ENCODE measurements at regions not wholly inside any gene's neighbourhood (a gene's known extent, or its start where the extent isn't known, plus 50 kb on each side); places are given as distances from the start of the nearest gene placed in this dataset.

DNA sequence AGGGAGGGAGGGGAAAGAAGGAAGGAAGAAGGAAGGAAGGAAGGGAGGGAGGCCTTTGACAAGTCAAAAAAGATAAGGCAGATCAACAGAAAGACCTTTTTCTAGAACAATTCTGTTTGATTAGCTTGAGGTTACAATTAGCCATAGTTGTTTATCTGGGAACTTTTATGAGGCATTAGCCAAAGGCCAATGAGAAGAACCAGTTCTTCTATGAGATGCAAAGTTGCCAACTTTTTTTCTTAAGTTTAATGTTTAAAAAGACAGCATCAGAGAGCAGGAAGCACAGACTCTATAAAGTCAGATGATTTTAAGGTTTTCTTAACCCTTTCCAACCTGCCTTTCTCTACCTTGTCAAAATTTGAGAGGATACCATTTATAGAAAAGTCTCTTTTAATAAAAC is 301.3 kb upstream of the NR2F2 start:
- no peak for DNase-seq (ENCODE audit: low spot score in 2 of 2)

DNA sequence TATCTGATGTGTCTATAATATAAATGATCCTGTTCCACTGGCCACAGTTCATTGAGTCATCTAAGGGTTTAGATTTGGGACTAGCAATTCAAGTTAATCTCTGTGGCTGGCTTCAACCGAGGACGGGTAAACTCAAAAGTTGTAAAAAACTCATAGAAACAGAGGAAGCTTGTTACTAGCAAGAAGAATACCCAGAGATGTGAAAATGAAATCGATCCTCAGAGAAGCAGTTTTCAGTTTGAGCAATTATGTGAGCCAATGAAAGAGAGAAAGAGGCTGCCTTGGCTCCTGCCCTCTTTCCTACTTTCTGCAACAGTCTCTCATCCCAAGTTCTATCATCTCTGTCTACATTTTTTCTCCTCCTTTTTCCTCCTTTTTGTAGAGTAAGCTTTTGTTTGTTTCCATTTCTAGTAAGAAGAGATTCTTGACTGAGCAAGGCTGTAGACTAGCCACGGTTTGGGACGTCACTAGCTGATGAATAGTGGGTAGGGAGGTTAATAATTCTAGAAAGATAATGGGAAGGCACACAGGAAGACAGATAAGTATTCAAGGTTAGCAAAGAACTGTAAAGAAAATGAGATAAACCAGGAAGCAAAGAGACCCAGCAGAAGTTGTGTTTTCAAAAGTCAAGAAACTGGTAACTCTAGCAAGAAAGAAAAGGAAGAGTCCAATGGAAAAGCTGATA is 298.9 kb upstream of the NR2F2 start:
- DNase-seq (ENCODE audit: low spot score in 2 of 2), result no peak
- FAIRE-seq, result no peak

More for the DNA sequence above, 301.3 kb upstream of the NR2F2 start:
- no peak for FAIRE-seq

DNA sequence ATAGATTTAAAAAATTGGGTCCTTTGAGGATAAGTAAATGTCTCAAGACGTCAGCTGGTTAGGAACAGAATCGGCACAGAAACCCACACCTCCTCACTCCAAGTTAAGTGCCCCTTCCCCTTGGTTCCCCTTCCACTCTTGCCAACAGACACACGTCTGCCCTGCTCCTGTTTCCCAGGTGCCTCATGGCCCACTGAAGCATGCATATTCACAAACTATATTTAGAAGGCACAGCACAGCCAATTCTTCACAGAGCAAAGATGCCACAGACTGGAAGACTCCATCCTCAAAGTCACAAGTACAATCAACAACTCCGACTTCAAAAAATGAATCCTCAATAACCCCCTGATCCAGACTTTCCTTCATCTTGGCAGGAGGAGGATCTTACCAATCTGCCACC is 295.4 kb upstream of the NR2F2 start:
- DNase-seq (ENCODE audit: low spot score in 2 of 2), result no peak
- no peak for FAIRE-seq

DNA sequence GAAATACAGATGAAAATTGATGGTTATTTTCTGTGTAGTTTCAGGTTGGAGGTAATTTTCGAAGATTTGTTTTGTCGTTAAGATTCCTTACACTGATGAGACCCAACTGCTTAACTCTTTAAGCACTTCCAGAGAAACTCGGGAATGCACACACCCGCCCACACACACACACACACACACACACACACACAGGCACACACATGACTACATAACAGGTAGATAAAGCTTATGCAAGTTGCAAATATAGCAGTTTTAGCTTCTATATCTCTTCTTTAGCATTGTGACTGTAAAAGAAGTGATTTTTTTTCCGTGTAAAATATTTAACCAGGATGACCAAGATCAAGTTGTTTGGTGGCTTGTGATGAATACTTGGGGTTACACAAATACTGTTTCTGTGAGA is 294.9 kb upstream of the NR2F2 start:
- FAIRE-seq (no peak), DNase-seq (ENCODE audit: low spot score in 2 of 2) (no peak)

DNA sequence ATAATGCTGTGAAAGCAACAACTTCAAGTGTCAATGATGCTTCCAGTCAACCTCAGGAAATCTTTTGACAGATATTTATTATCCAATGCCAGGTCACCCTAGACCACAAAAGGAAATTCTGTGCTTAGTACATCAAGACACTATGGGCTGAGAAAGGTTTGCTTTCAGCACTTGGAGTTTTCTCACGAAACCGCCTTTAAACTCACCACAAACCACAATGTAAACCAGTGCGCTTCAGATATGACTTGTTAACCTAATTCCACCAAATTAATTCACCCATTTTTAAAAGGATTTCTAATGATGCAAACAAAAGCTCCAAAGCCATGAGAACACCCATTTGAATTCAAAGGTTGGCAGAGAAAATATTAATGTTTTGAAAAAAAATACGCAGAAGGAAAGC is 292.9 kb upstream of the NR2F2 start:
- DNase-seq (ENCODE audit: low spot score in 2 of 2), result no peak
- FAIRE-seq, result no peak

DNA sequence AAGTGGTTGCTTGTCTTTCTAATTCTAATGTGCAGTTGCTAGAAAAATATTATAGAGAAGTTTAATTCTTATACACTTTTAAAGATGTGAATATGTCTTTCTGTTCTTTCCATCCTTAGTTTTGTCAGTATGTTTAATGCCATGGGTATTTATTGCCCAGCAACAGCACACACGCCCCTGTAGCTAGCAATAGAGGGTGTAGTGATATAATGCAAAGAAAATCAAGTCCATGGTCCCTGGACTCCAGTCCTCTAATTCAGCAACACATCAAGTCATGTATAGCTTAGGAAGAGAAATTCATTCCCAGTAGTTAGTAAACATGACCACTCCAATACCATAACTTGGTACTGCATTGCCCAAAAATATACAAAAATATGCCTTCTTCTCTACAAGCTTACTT is 292.4 kb upstream of the NR2F2 start:
- no peak for DNase-seq (ENCODE audit: low spot score in 2 of 2)
- FAIRE-seq, result no peak

DNA sequence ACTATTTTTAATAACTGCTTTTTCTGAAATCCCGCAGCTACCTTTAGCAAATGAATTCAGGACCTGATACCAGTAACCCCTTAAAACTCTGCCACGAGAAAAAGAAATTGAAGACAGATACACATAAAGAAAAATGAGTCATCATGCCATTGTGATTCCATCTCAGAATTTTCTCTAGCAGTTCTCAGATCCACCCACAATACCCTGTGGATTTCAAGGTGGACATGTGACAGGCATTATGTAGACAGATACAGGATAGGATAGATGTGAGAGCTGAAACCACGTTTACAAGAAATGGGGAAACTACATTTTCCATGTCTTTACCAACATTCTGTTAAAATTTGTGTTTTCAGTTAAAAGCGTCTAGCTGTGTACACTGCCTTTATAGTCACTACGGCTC is 291.9 kb upstream of the NR2F2 start:
- FAIRE-seq (no peak), DNase-seq (ENCODE audit: low spot score in 2 of 2) (no peak)

DNA sequence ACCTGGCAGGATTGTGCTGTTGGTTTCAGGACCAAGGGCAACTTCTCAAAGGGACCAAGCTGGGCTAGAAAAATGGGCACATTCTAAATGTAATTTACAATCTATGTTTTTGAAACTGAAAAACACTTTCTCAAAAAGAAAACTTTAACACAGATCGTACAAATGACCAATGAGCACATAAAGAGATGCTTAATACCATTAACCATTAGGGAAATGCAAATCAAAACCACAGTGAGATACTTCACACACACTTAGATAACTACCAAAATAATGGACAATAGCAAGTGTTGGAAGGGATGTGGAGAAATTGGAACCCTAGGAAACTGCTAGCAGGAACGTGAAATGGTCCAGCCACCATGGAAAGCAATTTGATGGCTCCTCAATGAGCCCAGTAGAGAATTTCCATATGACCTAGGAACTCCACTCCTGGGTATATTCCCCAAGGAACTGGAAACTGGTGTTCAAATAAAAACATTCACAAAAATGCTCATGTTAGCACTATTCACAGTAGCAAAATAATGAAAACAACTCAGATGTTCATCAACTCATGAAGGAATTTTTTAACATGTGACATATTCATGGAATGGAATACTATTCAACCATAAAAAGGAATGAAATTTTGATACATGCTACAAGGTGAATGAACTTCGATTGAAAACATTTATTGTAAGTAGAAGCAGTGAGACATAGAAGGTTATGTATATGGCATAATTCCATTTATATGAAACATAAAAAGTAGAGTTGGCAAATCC is 288.3 kb upstream of the NR2F2 start:
- FAIRE-seq, result no peak
- DNase-seq (ENCODE audit: low spot score in 2 of 2), result no peak

DNA sequence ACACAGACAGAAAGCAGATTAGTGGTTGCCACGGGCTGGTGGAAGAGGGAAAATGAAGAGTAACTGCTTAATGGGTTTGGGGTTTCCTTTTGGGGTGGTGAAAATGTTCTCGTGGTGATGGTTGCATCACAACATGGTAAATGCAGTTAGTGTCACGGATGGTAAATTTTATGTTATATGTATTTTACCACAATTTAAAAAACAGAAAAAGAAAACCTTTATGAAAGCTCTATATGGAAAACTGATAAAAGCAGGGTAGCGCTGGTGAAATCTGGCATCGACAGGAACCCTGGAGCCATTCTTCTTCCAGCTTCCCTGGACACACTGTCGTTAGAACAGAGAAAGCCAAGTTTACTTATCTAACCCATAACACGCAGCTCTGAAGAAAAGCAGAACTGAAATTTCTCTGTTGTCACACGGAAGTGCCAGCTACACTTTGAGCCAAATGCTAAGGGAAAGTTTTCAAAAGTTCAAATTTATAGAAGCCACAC is 287.7 kb upstream of the NR2F2 start:
- FAIRE-seq (no peak), DNase-seq (ENCODE audit: low spot score in 2 of 2) (no peak)

DNA sequence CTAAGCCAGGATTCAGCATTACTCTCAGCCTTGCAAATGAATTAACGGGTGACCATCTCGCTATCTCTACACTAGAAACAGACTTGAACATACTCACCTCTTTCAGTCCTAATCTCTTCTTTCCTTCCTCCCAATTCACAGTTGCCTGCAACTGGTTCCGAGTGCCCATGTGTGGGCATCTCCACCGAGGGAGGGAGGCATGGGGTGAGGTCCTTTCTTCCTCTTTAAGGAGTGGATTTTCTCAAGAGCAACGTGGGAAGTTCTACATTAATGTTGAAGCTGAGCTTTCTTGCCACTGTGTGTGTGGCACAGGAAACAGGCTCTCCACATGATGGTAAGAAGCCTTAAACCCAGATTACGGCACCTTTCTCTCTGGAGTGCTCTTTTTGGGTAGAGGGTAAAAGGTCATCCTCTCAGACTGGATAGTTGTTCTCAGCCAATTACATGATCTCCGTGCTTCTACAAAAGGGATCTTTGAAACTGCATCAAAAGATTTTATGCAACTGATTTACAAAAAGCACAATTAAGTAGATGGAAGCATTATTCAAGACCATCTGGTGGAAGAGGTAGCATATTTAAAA is 286.8 kb upstream of the NR2F2 start:
- FAIRE-seq (no peak), DNase-seq (ENCODE audit: low spot score in 2 of 2) (no peak)

DNA sequence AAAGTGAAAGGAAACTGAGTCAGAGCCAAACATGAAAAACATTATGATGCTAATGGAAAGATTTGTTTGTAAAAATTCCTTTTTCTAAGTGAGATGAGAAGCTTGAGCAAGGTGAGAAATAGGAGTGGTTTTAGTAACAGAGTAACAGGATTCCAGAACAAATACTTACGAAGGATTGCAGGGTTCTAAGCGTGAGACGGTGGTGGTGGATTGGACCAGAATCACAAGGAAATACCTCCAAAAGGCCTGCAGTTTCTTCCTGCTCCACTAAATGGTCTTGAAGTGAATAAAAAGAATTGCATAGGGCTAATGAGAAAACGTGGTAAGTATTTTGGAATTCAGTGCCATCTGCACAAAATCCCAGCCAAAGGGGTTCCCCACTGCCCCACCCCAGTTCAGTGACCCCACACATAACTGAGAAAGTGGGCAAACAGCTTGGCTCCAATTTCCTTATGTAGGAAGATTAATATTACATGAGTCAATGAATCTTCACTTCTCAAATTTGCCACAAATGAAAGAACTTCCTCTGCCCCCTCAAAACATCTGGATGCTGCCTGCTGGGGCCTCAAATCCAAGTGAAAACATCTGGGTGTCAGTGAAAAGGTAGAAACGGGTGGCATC is 283.8 kb upstream of the NR2F2 start:
- FAIRE-seq, result no peak
- DNase-seq (ENCODE audit: low spot score in 2 of 2), result no peak

DNA sequence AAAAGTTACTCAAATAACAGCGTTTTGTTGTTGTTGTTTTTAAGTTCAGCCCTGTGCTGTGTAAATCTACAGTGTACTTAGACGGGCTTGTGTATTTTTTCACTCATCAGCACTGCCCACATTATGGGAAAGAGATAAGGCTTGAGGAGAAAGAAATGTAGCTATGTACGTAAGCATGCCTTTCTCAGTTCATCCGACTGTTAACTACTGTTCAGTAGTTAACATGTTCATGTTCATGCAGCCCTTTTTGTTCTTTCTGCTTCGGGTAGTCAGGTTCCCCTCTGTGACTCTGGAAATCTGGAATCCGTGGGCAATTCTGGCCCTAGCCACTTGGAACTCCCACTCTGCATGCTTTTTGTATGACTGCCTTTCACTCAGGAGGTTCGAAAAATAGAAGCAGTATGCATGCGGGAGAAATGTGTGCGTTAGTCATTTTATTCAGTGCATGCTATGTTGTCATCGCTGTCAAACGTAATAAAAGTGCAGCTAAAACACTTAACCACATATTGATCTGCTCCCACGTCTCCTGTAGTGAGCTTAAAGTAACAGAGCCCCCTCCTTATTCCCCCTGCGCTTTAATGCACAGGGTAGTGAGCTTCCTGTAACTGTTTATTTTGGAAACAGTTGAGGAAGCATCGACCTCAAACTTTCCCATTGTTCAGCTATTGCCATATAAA is 283.1 kb upstream of the NR2F2 start:
- FAIRE-seq (no peak), DNase-seq (ENCODE audit: low spot score in 2 of 2) (no peak)

DNA sequence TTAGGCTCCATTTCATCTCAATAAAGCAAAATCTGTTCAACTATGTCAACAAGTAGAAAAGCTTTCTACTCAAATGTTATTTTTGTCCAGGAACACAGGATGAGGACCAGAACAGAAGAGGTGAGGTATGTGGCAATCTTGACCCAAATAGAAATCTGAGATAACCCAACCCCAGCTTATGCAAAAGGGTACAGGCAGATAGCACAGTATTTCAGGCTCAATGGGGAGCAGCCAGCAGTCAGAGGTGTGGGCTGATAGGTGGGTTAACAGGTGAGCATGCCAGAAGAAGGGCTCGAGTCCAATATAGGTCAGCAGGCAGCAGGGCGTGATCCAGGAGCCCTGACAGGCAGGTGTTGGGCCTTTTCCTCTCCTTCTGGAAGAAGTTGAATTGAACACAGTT is 281.2 kb upstream of the NR2F2 start:
- DNase-seq (ENCODE audit: low spot score in 2 of 2) (no peak), FAIRE-seq (no peak)

DNA sequence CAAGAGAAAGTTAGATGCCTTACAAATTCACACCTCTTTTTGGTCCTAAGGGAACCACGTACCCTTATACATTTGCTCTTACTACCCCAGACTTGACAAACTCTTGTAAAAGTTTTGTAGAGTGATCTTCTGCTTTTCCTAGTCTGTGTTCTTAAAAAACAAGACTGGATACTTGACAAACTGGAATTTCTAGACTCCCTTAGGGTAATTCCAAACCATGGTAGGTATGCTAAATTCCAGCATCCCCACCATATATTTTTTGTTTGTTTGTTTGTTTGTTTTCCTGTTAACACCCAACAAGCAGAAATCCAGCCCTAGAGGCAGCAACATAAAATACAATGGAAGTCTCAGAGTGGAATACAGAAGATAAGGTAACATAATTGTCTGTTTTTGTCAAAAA is 280.7 kb upstream of the NR2F2 start:
- FAIRE-seq, result no peak

DNA sequence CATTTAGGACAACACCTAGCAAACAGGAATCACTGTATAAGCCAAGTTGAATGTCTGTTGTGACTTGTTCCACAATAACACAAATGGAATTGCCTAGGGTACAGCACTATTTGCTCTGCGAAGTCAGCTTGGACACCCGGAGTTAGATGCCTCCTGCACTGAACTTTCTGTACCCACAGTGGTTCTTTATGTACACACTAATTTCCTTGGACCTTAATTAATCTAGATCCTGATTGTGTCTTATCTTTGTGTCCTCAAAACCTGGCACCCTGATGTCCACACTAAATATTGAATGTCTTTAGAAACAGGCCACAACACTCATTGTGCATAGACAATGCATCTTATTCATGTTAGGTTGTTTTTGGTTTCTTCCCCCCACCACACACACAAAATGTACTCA is 278.9 kb upstream of the NR2F2 start:
- FAIRE-seq (no peak), DNase-seq (ENCODE audit: low spot score in 2 of 2) (no peak)

More for the DNA sequence above, 280.7 kb upstream of the NR2F2 start:
- DNase-seq (ENCODE audit: low spot score in 2 of 2), result no peak

DNA sequence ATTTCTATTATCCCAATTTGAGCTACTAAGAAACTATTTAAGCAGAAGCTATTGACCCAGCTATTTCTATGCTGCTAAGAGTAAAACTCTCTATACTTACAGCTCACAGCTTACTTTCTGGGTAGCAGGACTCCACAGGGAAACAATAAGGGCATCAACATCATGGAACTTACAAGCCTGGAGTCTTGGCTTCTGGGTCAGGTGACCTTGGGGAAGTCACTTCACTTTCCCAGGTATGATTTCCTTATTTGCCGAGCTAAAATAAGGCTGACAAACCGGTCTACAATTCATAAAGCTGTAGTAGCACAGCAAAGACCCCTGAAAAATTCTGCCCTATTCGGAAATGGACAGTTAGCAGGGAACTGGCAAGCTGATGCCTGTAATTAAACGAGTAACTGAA is 278.3 kb upstream of the NR2F2 start:
- DNase-seq (ENCODE audit: low spot score in 2 of 2) (no peak), FAIRE-seq (no peak)

DNA sequence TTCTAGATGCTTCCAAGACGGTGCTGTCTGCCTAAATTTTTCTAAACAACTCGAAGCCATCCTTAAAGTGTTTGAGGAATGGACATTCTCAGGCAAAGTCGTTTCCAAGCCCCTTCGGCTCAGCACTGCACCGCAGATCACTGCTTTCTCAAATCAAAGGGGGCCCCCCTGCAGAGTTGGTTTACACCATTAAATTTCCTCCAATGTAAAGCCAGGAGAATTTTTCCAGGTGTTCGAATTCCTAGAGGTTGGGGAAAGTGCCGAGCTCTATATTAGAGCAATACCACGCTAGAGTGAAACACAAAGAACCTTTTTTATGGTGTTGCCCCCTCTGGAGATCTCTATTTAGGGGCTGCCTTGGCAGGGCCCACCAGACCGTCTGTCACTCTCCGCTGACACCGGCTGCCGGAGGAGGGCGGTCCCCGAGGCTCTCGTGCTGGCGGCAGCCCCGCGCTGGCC is 277.9 kb upstream of the NR2F2 start:
- DNase-seq (ENCODE audit: low spot score in 2 of 2), result no peak
- FAIRE-seq, result no peak

DNA sequence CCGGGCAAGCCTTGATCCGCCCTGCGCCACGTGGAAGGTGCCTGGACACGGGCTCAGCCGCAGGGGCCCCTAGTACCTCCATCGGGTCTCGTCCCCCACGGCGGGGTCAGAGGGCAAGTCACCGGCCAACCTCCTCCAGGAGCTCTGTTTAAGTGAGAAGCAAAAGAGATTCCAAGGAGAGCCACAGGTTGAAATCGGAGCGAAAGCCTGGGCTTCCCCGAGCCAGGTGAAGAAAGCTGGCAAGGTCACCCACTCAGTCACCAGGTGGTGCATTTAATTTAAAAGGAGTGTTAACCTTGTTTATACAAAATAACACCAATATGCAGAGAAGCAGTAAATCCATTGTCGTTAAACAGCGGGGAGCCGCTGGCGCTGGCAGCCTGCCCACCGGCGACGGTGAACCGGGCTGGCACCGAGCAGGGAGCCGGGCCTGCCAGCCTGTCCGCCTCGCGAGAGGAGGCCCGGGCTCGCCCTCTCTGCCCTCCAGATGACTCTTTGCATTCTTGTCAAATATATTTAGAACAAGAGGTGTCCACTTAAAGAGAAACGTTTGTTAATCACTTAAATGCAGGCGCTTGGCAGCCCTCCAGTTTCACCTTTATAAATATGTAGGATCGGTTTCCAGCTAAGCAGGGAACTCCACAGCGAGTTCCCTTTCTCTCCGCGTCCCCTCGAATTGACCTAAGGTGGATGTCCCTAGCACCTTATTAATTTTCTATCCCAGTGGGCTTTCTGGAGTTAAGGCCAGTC is 277.3 kb upstream of the NR2F2 start:
- peak in 1 of 2 donors; percentile 20 for DNase-seq (ENCODE audit: low spot score in 2 of 2)
- FAIRE-seq, result no peak

DNA sequence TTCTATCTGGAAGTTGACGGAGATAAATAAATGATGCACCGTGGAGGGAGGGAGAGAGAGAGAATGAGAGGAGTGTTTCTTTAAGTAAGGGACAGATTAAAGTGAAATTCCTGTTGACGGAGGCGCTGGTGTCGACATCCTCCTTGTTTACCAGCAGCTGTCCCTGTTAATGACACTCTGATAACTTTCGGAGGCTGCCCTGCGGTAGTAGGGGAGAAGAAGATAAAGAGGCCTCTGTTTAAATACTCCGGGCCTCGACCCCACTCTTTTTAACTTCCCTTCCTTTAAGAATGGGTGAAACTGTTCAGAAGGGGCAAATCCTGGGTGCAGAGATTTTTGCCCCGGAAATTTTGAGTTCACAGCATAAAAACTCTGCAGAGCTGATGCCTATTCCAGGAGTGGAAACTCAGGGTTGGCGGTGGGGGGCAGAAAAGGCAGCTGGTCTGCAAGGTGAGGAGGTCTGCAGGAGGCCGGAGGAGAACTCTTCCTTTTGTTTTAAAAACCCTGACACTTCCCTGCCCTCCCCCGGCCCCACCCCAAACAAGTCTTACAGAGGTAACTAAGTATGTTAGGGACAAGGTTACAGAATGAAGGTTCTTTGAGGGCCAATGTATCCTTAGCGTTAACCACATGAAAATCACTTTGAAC is 276.6 kb upstream of the NR2F2 start:
- FAIRE-seq, result no peak
- no peak for DNase-seq (ENCODE audit: low spot score in 2 of 2)
